ENCODE measurements at regions not wholly inside any gene's neighbourhood (a gene's known extent, or its start where the extent isn't known, plus 50 kb on each side); places are given as distances from the start of the nearest gene placed in this dataset.

- no peak for DNase-seq (ENCODE audit: low spot score)
- TF ChIP-seq CTCF (conservative IDR thresholded peaks at IDR 0.05; ENCODE audit: low read depth), result no peak
- CTCF ChIA-PET, result no interaction called here
- POLR2A ChIA-PET (ENCODE audit: low non-redundant PET), result no interaction called here
- no peak overlapping the region for H3K27ac ChIP-seq
Measured at GRCh38 chr6:1065986-1066385, 245.9 kb upstream of the FOXQ1 start.

- POLR2A ChIA-PET (ENCODE audit: low non-redundant PET), result no interaction called here
- CTCF ChIA-PET, result interaction anchor here (0.6 to 1.0 kb wide), 3 partner anchors 103 to 387 kb away, joined by 4 to 7 read pairs (median 4); no protein-coding TSS in a partner anchor
Measured at GRCh38 chr6:1063671-1064355, 248.1 kb upstream of the FOXQ1 start.

GRCh38 chr6:1062786-1063545 is 248.9 kb upstream of the FOXQ1 start:
- no peak for DNase-seq (ENCODE audit: low spot score)
- no peak overlapping the region for H3K27ac ChIP-seq
- ChIA-PET POLR2A (ENCODE audit: low non-redundant PET) (no interaction called here), CTCF (interaction anchor here (0.6 to 0.7 kb wide), 2 partner anchors 19 to 102 kb away, joined by 3 to 4 read pairs; no protein-coding TSS in a partner anchor)
- TF ChIP-seq CTCF (conservative IDR thresholded peaks at IDR 0.05; ENCODE audit: low read depth), result no peak

More at GRCh38 chr6:1063671-1064355, 248.1 kb upstream of the FOXQ1 start:
- no peak for TF ChIP-seq CTCF (conservative IDR thresholded peaks at IDR 0.05; ENCODE audit: low read depth)
- H3K27ac ChIP-seq, result no peak overlapping the region
- DNase-seq (ENCODE audit: low spot score), result peak; percentile 47

- POLR2A ChIA-PET (ENCODE audit: low non-redundant PET), result no interaction called here
Measured at GRCh38 chr6:1059596-1059995, 252.3 kb upstream of the FOXQ1 start.

GRCh38 chr6:1057490-1058135 is 254.3 kb upstream of the FOXQ1 start:
- TF ChIP-seq CTCF (conservative IDR thresholded peaks at IDR 0.05; ENCODE audit: low read depth), result no peak
- DNase-seq (ENCODE audit: low spot score), result no peak
- CTCF ChIA-PET, result no interaction called here
- POLR2A ChIA-PET (ENCODE audit: low non-redundant PET), result no interaction called here
- no peak overlapping the region for H3K27ac ChIP-seq

More at GRCh38 chr6:1059596-1059995, 252.3 kb upstream of the FOXQ1 start:
- CTCF ChIA-PET, result no interaction called here
- no peak for DNase-seq (ENCODE audit: low spot score)
- H3K27ac ChIP-seq, result no peak overlapping the region
- no peak for TF ChIP-seq CTCF (conservative IDR thresholded peaks at IDR 0.05; ENCODE audit: low read depth)

All from RWPE1 (cell line).